ENCODE measurements at regions not wholly inside any gene's neighbourhood (a gene's known extent, or its start where the extent isn't known, plus 50 kb on each side); places are given as distances from the start of the nearest gene placed in this dataset.

GRCh38 chr18:37805773-37806404 is 240.3 kb upstream of the CELF4 start:
- H3K27me3 ChIP-seq = no peaks in the 10 kb centered on the region
- DNase-seq (ENCODE audit: low spot score in 2 of 2) = no peak
- peaks cover 0 to 19% (median 0%) of the 10 kb centered on the region in 4 donors for H3K9me3 ChIP-seq
- H3K4me1 ChIP-seq = no peaks in the 10 kb centered on the region
- H3K27ac ChIP-seq = no peak overlapping the region
- H3K36me3 ChIP-seq = no peaks in the 10 kb centered on the region
- WGBS, 2 donors = 70 to 77% methylated on average over 8 of the region's 8 CpGs
- TF ChIP-seq CTCF (IDR thresholded peaks at IDR 0.05) (no peak), EP300 (IDR thresholded peaks at IDR 0.05) (no peak), POLR2A (IDR thresholded peaks at IDR 0.05) (no peak)
- H3K4me3 ChIP-seq = no peak overlapping the region

GRCh38 chr18:37796823-37797349 is 231.3 kb upstream of the CELF4 start:
- WGBS, 2 donors = 84 to 85% methylated on average over 6 of the region's 6 CpGs
- H3K36me3 ChIP-seq = no peaks in the 10 kb centered on the region
- no peaks in the 10 kb centered on the region for H3K27me3 ChIP-seq
- DNase-seq (ENCODE audit: low spot score in 2 of 2) = no peak
- no peak overlapping the region for H3K4me3 ChIP-seq
- no peaks in the 10 kb centered on the region for H3K4me1 ChIP-seq
- TF ChIP-seq POLR2A (IDR thresholded peaks at IDR 0.05) = no peak
- TF ChIP-seq CTCF (IDR thresholded peaks at IDR 0.05) = no peak
- TF ChIP-seq EP300 (IDR thresholded peaks at IDR 0.05) = no peak
- no peak overlapping the region for H3K27ac ChIP-seq
- no peaks in the 10 kb centered on the region for H3K9me3 ChIP-seq

GRCh38 chr18:37787452-37787851 is 221.9 kb upstream of the CELF4 start:
- H3K9me3 ChIP-seq = no peaks in the 10 kb centered on the region
- H3K27me3 ChIP-seq = no peaks in the 10 kb centered on the region
- no peak for DNase-seq (ENCODE audit: low spot score in 2 of 2)
- no peaks in the 10 kb centered on the region for H3K36me3 ChIP-seq
- no peaks in the 10 kb centered on the region for H3K4me1 ChIP-seq
- H3K4me3 ChIP-seq = no peak overlapping the region
- no peak overlapping the region for H3K27ac ChIP-seq
- TF ChIP-seq EP300 (IDR thresholded peaks at IDR 0.05) = no peak
- no peak for TF ChIP-seq CTCF (IDR thresholded peaks at IDR 0.05)
- no peak for TF ChIP-seq POLR2A (IDR thresholded peaks at IDR 0.05)

GRCh38 chr18:37783771-37784170 is 218.2 kb upstream of the CELF4 start:
- H3K4me1 ChIP-seq = no peaks in the 10 kb centered on the region
- TF ChIP-seq EP300 (IDR thresholded peaks at IDR 0.05) (no peak), POLR2A (IDR thresholded peaks at IDR 0.05) (no peak), CTCF (IDR thresholded peaks at IDR 0.05) (no peak)
- WGBS, 2 donors = 47 to 61% methylated on average over 5 of the region's 5 CpGs
- no peak overlapping the region for H3K4me3 ChIP-seq
- H3K27ac ChIP-seq = no peak overlapping the region
- no peak for DNase-seq (ENCODE audit: low spot score in 2 of 2)
- no peaks in the 10 kb centered on the region for H3K27me3 ChIP-seq
- H3K9me3 ChIP-seq = no peaks in the 10 kb centered on the region
- H3K36me3 ChIP-seq = no peaks in the 10 kb centered on the region

- TF ChIP-seq CTCF (IDR thresholded peaks at IDR 0.05) = no peak
- TF ChIP-seq EP300 (IDR thresholded peaks at IDR 0.05) = no peak
- no peak for TF ChIP-seq POLR2A (IDR thresholded peaks at IDR 0.05)
- no peaks in the 10 kb centered on the region for H3K27me3 ChIP-seq
- no peak for DNase-seq (ENCODE audit: low spot score in 2 of 2)
- H3K4me3 ChIP-seq = no peak overlapping the region
- no peak overlapping the region for H3K27ac ChIP-seq
- 86 to 87% methylated on average over 7 of the region's 7 CpGs for WGBS, 2 donors
- H3K36me3 ChIP-seq = no peaks in the 10 kb centered on the region
- H3K4me1 ChIP-seq = no peaks in the 10 kb centered on the region
- H3K9me3 ChIP-seq = no peaks in the 10 kb centered on the region
Observed at GRCh38 chr18:37779220-37779619, 213.6 kb upstream of the CELF4 start.
